ENCODE measurements at regions not wholly inside any gene's neighbourhood (a gene's known extent, or its start where the extent isn't known, plus 50 kb on each side); places are given as distances from the start of the nearest gene placed in this dataset.

GRCh38 chr2:120547662-120548061, 188.0 kb upstream of the GLI2 start:
- TF ChIP-seq POLR2AphosphoS5 (IDR thresholded peaks at IDR 0.05; ENCODE audit: low read depth, low read length), result no peak
- no peak for TF ChIP-seq TAF1 (IDR thresholded peaks at IDR 0.05; ENCODE audit: borderline replicate concordance, insufficient read depth, low read length)
- no peak for TF ChIP-seq REST (IDR thresholded peaks at IDR 0.05; ENCODE audit: insufficient read depth in 1 of 2, low read depth in 2 of 2, low read length in 2 of 2)
- no peak for TF ChIP-seq FOXP2 (optimal IDR thresholded peaks at IDR 0.05; ENCODE audit: borderline replicate concordance, extremely low read depth, extremely low read length, insufficient read depth)
- no peak for TF ChIP-seq SIN3A (IDR thresholded peaks at IDR 0.05; ENCODE audit: borderline replicate concordance, insufficient read depth, low read length)

All from PFSK-1 (cell line).